Fibroblast of villous mesenchyme (primary cell): ENCODE measurements at regions not wholly inside any gene's neighbourhood (a gene's known extent, or its start where the extent isn't known, plus 50 kb on each side); places are given as distances from the start of the nearest gene placed in this dataset.
A peak's percentile ranks its signal among the peaks of the same experiment; 100 is the strongest.

Experiments
- DNase-seq: peaks from one replicate; pipeline ENCODE4 v3.0.0-alpha.2; 2010; ENCODE audit warnings: low read depth
- H3K4me3 ChIP-seq: 2 replicates; pipeline ENCODE4 v1.5.1; 2011; ENCODE audit warnings: low read depth, mild to moderate bottlenecking, low read length
- CTCF ChIP-seq: IDR thresholded peaks from 2 replicates; pipeline ENCODE4 v1.5.1; 2012; ENCODE audit warnings: low read depth, mild to moderate bottlenecking, low read length; ENCODE audit not compliant: insufficient read depth

- peak; percentile 90 for DNase-seq
- H3K4me3 ChIP-seq: no peak overlapping the region
- no peak for TF ChIP-seq CTCF
Measured at GRCh38 chr10:4131407-4132215, 346.6 kb upstream of the KLF6 start.

GRCh38 chr10:4130685-4131084, 345.7 kb upstream of the KLF6 start:
- no peak overlapping the region for H3K4me3 ChIP-seq
- TF ChIP-seq CTCF: no peak

GRCh38 chr10:4129866-4130477, 345.0 kb upstream of the KLF6 start:
- H3K4me3 ChIP-seq: no peak overlapping the region
- DNase-seq: no peak
- TF ChIP-seq CTCF: no peak

More at GRCh38 chr10:4130685-4131084, 345.7 kb upstream of the KLF6 start:
- no peak for DNase-seq

- DNase-seq: peak; percentile 69
- H3K4me3 ChIP-seq: no peak overlapping the region
- no peak for TF ChIP-seq CTCF
Measured at GRCh38 chr10:4127518-4128315, 342.7 kb upstream of the KLF6 start.

- no peak for DNase-seq
- H3K4me3 ChIP-seq: no peak overlapping the region
- TF ChIP-seq CTCF: no peak
Measured at GRCh38 chr10:4125776-4126175, 340.8 kb upstream of the KLF6 start.

- DNase-seq: no peak
- H3K4me3 ChIP-seq: no peak overlapping the region
- TF ChIP-seq CTCF: no peak
Measured at GRCh38 chr10:4121502-4122380, 336.7 kb upstream of the KLF6 start.
